ENCODE measurements at regions not wholly inside any gene's neighbourhood (a gene's known extent, or its start where the extent isn't known, plus 50 kb on each side); places are given as distances from the start of the nearest gene placed in this dataset.

DNA sequence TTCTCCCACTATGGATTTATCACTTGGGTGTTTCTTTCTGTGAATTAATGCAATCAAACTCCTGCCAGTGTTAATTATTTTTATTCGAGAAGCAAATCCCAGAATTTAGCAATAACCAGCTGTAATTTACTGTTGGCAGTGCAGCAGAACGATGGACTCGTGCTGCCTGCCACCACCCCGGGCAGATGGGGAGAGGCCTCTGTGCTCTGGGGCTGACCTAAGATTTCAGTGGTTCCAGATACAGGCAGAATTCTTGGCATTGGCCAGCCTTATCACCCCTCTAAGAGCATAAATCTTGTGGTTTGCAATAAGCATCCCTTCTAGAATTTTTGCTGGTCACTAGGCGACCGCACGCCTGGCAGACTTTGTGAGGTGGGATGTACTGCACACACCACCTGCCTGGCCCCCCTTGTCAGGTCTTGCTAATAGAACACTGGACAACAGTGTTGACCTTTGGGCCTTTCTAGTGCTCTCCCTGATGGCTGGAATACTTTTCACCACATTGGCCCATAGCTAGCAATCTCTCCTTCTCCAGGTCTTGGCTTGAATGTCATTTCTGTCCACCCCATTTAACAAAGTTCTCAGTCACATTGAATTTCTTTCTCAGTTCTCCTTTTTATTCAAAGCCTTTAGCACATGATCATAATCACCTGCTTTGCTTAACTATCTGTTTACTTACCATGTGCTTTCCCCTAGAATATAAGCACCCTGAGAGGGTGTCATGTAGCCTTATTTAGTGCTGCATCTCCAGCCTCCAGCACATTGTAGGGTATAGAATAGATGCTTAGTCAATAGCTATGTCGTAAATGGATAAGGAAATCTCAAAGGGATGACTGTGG is 122.1 kb upstream of the DYNLRB2 start:
- DNase-seq (ENCODE audit: low read depth), result no peak

DNA sequence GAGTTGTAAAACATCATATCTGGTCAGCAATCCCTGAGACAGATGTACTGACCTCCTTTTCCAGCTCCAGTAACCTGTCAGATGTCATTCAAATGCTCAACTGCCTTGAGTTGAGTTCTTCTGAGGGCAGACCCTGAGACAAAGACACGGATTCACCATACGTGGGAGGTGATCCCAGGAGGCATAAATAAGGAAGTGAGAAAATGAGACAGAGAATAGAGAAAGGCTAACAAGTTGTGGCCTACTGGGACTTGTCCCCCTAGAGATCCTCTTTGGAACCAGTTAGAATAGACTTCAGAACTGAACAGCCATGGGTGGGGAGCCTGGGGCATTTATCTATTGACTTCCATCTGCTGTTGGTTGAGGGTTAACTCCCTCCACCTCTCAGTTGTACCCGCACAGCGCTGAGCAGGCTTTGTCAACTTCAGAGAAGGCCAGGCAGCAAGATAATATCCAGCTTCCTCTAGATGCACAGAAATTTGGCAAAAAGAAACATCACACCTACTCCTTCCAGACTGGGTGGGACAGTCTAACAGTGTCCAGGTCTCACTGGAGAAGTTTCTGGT is 123.0 kb upstream of the DYNLRB2 start:
- no peak for DNase-seq (ENCODE audit: low read depth)

DNA sequence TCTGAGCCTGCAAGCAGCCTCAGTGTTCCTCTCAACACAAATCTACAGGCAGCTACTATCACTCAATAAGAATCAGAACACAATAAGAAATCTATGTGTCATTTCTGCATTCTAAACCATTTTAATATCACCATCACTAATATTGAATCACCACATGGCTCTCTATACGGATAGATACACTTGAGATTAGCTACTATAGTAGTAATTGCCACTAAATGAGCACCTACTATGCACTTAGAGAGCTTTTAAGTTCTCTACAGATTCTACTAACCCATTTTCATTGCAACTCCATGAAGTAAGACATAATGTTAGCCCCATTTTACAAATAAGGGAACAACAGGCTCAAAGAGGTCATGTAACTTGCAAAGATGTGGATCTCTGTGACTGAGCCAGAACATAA is 132.8 kb upstream of the DYNLRB2 start:
- DNase-seq (ENCODE audit: low read depth), result no peak

GRCh38 chr16:80407265-80407987 is 133.4 kb upstream of the DYNLRB2 start:
- no peak for DNase-seq (ENCODE audit: low read depth)

DNA sequence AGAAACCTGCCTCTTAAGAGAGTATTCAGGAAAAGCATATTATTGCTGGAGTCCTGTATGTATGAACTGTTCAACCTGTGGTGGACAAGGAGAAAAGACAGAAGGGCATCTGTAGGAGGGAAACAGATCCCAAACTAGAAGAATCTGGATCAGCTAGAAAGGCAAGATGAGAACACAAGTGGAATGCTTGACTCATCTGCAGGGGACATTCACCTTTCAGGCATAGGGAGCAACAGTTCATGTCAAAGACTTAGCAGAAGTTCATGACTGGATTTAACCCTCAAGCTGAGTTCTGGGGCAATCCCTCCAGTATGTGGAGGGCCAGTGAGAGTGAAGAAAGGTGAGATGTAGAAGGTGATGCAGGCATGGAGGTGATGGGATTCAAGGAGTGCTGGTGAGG is 135.9 kb upstream of the DYNLRB2 start:
- DNase-seq (ENCODE audit: low read depth), result no peak

DNA sequence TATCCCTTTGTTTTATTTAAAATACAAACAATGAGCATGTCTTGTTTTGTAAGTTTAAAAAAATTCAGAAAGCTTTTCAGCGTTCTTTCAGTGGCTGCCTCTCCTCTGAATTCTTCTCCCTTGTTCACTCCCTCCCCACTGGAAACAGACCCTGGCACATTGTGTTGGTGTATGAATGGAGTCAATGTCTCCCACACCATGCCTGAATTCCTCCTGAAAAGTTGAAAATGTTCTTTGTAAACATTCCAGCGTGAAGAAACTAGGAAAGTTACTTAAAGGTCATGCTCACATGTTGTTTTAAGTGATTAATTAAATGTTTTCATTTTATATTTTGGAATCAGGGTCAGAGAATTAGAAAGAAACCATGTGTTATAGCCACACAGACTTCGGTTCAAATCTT is 136.9 kb upstream of the DYNLRB2 start:
- DNase-seq (ENCODE audit: low read depth), result no peak

- DNase-seq (ENCODE audit: low read depth), result no peak
Observed at GRCh38 chr16:80390871-80391489, 149.8 kb upstream of the DYNLRB2 start.

DNA sequence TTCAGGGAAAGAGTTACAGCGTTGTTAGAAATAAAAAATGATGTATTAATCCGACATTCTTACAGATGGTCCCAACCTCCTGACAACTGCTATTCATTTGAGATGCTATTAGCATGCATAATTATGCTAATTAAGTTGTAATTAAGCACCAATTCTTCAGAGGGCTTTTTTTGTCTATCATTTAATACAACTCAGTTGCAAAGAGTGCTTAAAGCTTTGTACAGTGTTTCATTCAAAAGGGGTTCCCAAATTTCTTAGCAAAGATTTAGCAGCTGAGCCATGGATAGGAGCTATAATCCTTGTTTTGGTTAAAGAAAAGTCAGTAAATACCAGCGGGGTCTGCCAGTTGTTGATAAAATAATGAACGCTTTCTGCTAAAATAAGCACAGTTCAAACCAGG is 150.7 kb upstream of the DYNLRB2 start:
- DNase-seq (ENCODE audit: low read depth), result no peak

GRCh38 chr16:80389338-80389737 is 151.5 kb upstream of the DYNLRB2 start:
- no peak for DNase-seq (ENCODE audit: low read depth)

GRCh38 chr16:80387318-80387921 is 153.4 kb upstream of the DYNLRB2 start:
- no peak for DNase-seq (ENCODE audit: low read depth)

GRCh38 chr16:80384862-80385261 is 155.9 kb upstream of the DYNLRB2 start:
- no peak for DNase-seq (ENCODE audit: low read depth)

GRCh38 chr16:80380514-80380913 is 160.3 kb upstream of the DYNLRB2 start:
- DNase-seq (ENCODE audit: low read depth), result no peak

DNA sequence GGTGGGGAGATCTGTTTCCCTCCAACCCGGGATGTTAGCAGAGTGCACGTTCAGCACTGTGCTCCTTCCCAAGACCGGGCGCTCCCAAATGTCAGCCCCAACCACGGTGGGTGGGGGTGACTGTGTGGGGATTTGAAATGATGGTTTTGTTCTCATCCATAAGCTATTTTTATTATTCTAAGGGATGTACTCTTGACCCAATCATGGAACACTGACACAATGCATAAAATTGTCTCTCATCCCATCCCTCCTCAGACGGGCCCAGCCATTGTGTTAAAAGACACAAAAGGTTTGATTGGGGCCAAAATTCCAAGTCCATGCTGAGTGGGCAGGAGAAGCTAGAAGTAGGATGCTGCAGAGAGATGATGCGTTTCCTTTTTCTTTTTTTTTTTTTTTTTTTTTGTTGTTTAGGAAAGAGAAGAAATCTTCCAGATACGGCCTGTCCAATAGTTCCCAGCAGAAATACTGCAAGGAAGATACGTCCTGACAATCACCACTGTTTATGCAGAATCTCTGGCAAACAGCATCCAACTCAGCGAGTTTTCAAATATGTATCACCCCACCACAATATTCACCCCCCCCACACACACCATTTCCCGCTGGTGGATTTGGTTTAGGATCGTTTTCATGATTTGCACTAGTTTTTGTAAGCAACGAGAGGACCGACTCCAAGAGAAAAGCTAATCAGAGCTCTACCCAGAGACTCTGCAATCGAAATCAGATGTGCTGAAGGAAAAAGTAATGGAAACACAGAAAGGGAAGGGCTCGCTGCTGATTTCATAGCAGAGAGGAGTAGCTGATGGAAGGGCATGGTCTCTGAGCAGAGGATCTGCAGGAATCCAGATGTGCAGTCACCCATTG is 163.5 kb upstream of the DYNLRB2 start:
- no peak for DNase-seq (ENCODE audit: low read depth)

GRCh38 chr16:80375973-80376372 is 164.8 kb upstream of the DYNLRB2 start:
- no peak for DNase-seq (ENCODE audit: low read depth)

DNA sequence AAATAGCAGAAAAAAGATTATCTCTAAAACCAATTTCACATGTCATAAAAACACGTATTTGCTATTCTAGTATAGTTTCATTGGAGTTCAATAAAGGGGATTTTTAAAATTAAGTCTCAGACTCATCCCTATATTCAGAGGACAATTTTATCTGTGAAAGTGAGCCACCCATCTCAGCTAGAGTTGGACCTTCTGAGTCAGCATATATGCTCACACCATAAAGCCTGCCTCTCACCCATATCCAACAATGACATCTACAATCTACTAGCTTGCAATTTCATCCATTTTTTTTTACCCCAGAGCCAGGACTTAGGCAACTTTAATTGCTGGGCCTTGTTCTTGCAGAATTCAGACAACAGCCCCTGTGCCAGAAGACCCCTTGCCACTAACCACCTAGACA is 165.3 kb upstream of the DYNLRB2 start:
- no peak for DNase-seq (ENCODE audit: low read depth)

DNA sequence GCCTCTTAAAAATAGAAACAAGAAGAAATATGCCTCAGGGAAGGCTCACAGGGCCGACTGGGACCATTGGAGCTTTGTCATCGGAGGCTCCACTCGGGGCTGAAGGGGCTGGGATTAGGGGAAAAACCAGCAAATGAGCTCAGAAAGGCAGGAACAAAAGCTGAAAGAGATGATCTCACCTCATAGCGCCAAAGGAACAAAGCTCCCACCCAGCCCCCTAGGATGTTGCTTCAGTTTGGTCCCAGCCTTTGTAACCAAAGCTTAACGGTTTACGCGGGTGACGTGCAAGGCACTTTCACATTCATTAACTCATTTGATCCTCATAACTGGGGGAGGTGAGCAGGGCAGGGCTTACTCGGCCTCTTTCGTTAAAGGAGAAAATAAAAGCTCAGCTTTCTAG is 168.5 kb upstream of the DYNLRB2 start:
- no peak for DNase-seq (ENCODE audit: low read depth)

- no peak for DNase-seq (ENCODE audit: low read depth)
Observed at GRCh38 chr16:80369138-80369958, 171.4 kb upstream of the DYNLRB2 start.

GRCh38 chr16:80367037-80367658 is 173.6 kb upstream of the DYNLRB2 start:
- DNase-seq (ENCODE audit: low read depth), result no peak

- no peak for DNase-seq (ENCODE audit: low read depth)
Observed at GRCh38 chr16:80366023-80366422, 174.8 kb upstream of the DYNLRB2 start.

DNA sequence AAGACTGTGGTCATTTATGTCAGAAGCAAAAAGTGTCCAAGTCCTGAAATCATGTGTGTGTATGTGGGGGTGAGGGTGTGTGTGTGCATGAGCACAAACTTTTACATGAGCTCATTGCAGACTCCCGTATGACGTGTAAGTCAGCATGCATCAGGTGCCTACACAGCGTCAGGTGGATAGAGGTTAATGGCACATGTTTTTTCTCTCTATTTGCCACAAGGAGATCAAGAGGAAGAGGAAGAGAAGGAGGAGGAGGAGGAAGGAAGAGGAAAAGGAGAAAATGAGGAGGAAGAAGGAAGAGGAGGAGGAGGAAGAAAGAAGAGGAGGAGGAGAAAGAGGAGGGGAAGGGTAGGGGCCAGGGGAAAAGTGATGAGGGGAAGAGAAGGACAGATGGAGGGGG is 178.0 kb upstream of the DYNLRB2 start:
- no peak for DNase-seq (ENCODE audit: low read depth)

Measured in T follicular helper cell (primary cell).